Kidney epithelial cell (primary cell): ENCODE measurements at regions not wholly inside any gene's neighbourhood (a gene's known extent, or its start where the extent isn't known, plus 50 kb on each side); places are given as distances from the start of the nearest gene placed in this dataset.

ENCODE experiments used
- DNase-seq: peaks from one replicate; pipeline ENCODE4 v3.0.0-alpha.2; 2010; ENCODE audit warnings: low read depth
- H3K27me3 ChIP-seq: 2 replicates; pipeline ENCODE4 v1.6.0; 2011; ENCODE audit warnings: low read length; ENCODE audit not compliant: control insufficient read depth, insufficient read depth
- H3K36me3 ChIP-seq: 2 replicates; pipeline ENCODE4 v1.5.1; 2011; ENCODE audit warnings: low read length; ENCODE audit not compliant: control insufficient read depth, insufficient read depth
- H3K4me3 ChIP-seq: 2 replicates; pipeline ENCODE4 v1.5.1; 2011; ENCODE audit warnings: low read depth, mild to moderate bottlenecking, control low read depth, low read length
- TF ChIP-seq, protein P1 (sequence below): IDR thresholded peaks from 2 replicates; pipeline ENCODE4 v1.5.1; 2011; ENCODE audit warnings: mild to moderate bottlenecking, moderate library complexity, low read length, control low read depth, inconsistent platforms; ENCODE audit not compliant: insufficient read depth, poor library complexity, severe bottlenecking

DNA sequence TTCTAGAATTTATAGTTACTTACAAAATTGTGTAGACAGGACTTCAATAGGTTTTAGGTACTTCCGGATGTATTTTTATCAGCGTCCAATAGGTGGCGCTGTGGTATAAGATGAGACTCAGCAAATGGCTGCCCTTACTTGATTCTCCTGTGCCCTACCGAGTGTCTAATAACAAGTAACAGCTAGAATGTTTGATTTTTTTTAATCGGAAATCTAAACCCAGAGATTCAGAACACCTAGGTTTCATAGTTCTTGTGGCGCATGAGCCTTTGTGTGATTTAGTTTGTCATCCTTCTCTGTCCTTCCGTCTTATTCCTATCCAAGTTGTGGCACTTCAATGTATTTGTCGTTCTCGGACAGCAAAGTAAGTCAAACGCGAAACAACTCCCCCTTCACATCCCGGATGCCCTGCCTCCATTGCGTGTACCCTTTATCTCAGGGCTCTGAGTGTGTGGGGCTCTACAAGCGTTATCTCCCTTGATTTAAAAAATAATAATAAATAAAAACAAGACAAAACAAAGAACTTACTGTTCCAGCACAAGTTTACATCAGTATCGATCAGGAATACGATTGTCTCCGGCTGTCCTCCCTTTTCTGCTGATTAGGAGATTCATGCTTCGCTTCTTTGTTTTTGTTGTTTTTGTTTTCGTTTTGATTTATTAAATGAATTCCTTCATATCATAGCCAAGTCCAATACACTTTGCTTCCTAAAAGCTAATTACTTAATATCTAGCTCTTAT is 50.7 kb upstream of the SLC30A5 start:
- Histone ChIP-seq H3K27me3 (no peaks in the 10 kb centered on the region), H3K4me3 (peak overlapping the region; percentile 54), H3K36me3 (no peaks in the 10 kb centered on the region)
- DNase-seq: peak; percentile 72
- TF ChIP-seq, protein P1, sequence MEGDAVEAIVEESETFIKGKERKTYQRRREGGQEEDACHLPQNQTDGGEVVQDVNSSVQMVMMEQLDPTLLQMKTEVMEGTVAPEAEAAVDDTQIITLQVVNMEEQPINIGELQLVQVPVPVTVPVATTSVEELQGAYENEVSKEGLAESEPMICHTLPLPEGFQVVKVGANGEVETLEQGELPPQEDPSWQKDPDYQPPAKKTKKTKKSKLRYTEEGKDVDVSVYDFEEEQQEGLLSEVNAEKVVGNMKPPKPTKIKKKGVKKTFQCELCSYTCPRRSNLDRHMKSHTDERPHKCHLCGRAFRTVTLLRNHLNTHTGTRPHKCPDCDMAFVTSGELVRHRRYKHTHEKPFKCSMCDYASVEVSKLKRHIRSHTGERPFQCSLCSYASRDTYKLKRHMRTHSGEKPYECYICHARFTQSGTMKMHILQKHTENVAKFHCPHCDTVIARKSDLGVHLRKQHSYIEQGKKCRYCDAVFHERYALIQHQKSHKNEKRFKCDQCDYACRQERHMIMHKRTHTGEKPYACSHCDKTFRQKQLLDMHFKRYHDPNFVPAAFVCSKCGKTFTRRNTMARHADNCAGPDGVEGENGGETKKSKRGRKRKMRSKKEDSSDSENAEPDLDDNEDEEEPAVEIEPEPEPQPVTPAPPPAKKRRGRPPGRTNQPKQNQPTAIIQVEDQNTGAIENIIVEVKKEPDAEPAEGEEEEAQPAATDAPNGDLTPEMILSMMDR: peak; percentile 80

DNA sequence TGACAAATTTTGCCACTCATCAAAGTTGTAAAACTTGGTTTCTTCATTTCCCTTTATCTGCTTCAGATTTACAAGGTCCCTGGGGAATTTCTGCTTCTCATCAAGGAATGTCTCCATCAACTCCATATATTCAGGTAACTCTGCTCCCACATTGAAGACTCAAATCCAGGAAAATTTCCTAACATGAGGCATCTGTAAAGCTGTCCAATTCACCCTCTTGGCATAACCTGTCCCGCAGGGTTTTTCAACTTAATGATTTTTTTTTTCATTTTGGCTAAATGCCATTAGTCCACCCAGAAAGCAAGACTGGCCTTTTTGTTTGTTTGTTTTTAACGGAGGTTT is 50.2 kb upstream of the SLC30A5 start:
- H3K36me3 ChIP-seq: no peaks in the 10 kb centered on the region
- H3K4me3 ChIP-seq: no peak overlapping the region
- no peak for DNase-seq
- no peaks in the 10 kb centered on the region for H3K27me3 ChIP-seq
- TF ChIP-seq, protein P1: no peak
